Fibroblast of lung (primary cell): ENCODE measurements at regions not wholly inside any gene's neighbourhood (a gene's known extent, or its start where the extent isn't known, plus 50 kb on each side); places are given as distances from the start of the nearest gene placed in this dataset.

Experiments used
- EZH2 ChIP-seq: IDR thresholded peaks from 2 replicates; pipeline ENCODE4 v1.5.1; 2012; ENCODE audit warnings: low read length, control low read depth, mild to moderate bottlenecking; ENCODE audit errors: missing control alignments
- TF ChIP-seq, protein P1 (sequence below), 2 donors: IDR thresholded peaks in 1 of 2; conservative IDR thresholded peaks in 1 of 2; 1 replicate in 1 of 2; 2 replicates in 1 of 2; pipeline ENCODE4 v1.5.1; 2011 to 2012; ENCODE audit warnings: low read length in 2 of 2, control low read depth in 1 of 2, inconsistent platforms in 1 of 2, low read depth in 1 of 2, mild to moderate bottlenecking in 1 of 2

DNA sequence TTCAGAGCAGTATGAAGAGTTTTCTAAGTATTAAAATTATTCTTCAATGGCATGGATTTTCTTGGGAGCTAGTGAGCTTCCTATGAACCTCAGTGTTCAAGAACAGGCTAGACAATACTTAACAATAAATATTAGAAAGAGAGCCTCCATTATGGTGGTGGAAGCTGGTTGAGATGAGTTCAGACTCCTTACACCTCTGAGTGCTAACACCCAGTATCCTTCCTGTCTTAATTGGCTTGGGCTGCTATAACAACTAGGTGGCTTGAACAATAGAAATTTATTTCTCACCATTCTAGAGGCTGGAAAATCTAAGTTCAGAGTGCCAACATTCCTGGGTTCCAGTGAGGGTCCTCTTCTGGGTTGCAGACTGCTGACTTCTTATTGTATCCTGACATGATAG, 369.4 kb upstream of the HNRNPA3 start:
- TF ChIP-seq, protein P1, sequence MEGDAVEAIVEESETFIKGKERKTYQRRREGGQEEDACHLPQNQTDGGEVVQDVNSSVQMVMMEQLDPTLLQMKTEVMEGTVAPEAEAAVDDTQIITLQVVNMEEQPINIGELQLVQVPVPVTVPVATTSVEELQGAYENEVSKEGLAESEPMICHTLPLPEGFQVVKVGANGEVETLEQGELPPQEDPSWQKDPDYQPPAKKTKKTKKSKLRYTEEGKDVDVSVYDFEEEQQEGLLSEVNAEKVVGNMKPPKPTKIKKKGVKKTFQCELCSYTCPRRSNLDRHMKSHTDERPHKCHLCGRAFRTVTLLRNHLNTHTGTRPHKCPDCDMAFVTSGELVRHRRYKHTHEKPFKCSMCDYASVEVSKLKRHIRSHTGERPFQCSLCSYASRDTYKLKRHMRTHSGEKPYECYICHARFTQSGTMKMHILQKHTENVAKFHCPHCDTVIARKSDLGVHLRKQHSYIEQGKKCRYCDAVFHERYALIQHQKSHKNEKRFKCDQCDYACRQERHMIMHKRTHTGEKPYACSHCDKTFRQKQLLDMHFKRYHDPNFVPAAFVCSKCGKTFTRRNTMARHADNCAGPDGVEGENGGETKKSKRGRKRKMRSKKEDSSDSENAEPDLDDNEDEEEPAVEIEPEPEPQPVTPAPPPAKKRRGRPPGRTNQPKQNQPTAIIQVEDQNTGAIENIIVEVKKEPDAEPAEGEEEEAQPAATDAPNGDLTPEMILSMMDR (conservative IDR thresholded peaks at IDR 0.05 in 1 of 2, IDR thresholded peaks at IDR 0.05 in 1 of 2; ENCODE audit: low read depth in 1 of 2, low read length in 2 of 2), result no peak
- TF ChIP-seq EZH2, result no peak
